GM12874 (cell line): ENCODE measurements at regions not wholly inside any gene's neighbourhood (a gene's known extent, or its start where the extent isn't known, plus 50 kb on each side); places are given as distances from the start of the nearest gene placed in this dataset.

Experiments used
- TF ChIP-seq, protein P1 (sequence below): IDR thresholded peaks from 2 replicates; pipeline ENCODE4 v1.5.1; 2011; ENCODE audit warnings: low read depth, mild to moderate bottlenecking, control low read depth, low read length, moderate library complexity; ENCODE audit not compliant: insufficient read depth

DNA sequence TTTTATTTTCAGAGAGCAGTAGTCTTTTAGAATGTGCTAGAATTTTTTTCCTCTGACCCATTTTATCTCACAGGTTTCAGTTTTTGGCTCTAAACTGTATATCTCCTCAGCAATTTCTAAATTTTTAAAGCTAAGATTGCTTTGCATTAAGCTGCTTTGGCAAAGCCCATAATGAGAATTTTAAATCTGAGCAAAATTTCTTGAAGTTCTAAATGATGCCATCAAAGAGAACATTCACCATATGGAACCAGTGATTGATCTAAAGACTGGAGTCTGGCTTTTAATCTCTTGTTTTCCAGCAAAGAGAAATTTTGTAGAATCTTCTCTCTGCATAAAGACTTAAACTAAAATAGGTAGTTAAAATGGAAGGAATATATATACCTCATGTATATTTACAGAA lies 313.6 kb downstream of the TBC1D32 start:
- TF ChIP-seq, protein P1, sequence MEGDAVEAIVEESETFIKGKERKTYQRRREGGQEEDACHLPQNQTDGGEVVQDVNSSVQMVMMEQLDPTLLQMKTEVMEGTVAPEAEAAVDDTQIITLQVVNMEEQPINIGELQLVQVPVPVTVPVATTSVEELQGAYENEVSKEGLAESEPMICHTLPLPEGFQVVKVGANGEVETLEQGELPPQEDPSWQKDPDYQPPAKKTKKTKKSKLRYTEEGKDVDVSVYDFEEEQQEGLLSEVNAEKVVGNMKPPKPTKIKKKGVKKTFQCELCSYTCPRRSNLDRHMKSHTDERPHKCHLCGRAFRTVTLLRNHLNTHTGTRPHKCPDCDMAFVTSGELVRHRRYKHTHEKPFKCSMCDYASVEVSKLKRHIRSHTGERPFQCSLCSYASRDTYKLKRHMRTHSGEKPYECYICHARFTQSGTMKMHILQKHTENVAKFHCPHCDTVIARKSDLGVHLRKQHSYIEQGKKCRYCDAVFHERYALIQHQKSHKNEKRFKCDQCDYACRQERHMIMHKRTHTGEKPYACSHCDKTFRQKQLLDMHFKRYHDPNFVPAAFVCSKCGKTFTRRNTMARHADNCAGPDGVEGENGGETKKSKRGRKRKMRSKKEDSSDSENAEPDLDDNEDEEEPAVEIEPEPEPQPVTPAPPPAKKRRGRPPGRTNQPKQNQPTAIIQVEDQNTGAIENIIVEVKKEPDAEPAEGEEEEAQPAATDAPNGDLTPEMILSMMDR: no peak

- TF ChIP-seq, protein P1: no peak
Observed at GRCh38 chr6:121008553-121008952, 325.7 kb downstream of the TBC1D32 start.

GRCh38 chr6:121006024-121006423 lies 328.3 kb downstream of the TBC1D32 start:
- TF ChIP-seq, protein P1: no peak

DNA sequence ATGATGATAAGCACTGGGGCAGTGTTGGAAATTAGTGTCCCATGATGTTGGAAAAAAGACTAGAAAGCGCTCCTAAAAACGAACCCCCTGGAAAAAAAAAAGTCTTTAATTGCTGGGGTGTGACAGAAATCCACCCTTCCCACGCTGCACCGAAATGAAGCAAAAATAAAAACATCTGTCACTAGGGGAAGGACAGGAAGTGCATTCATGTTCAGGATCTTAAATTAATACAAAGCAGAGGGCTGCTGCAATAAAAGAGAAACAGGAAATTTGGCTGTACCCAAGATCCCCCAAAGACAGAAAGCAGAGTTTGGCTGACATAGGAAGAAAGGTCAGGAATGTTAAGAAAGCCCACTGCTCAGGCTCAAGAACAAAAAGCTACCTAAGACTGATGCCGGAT lies 333.9 kb downstream of the TBC1D32 start:
- TF ChIP-seq, protein P1: no peak

GRCh38 chr6:120996340-120996739 lies 337.9 kb downstream of the TBC1D32 start:
- TF ChIP-seq, protein P1: no peak

DNA sequence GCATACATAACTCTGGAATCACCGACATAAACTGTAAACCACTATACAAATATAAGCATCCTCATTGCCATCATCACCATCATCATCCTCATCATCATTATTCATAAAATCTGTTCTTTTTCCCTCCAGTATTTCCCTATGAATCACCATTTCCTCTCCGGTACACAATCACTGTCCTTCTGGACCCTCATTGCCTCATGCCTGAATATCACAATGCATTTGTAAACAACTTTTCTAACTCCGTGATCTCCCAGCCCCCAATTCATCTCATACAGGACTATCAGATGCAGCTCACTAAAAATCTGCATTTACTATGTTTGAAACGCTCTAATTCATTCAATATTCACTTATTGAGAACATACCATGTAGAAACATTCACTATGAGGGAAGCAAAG lies 339.7 kb downstream of the TBC1D32 start:
- TF ChIP-seq, protein P1: no peak

GRCh38 chr6:120993929-120994572 lies 340.2 kb downstream of the TBC1D32 start:
- TF ChIP-seq, protein P1: no peak

DNA sequence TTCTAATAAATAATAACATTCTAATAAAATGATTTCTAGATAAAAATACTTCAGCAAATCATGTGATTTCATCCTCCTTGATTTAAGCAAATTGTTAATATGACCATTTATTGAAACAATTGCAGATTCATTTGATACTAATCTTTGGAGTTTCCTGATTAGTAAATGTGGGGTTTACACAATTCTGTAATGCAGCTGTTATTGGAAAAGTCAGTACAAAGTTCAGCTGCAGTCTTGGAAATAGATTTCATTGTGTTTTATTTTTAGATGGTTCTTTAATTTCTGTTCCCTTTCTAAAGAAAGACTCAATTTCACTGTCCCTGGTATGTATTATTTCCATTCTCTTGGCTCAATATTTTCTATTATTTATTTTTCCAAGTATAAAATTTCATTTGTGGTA lies 342.0 kb downstream of the TBC1D32 start:
- TF ChIP-seq, protein P1: no peak
